Stimulated activated CD8-positive, alpha-beta memory T cell treated with anti-CD3 and anti-CD28 coated beads, Interleukin-12 subunit alpha, Interleukin-12 subunit beta, amount 100 ng/mL, for 24 hours (primary cell): ENCODE measurements at regions not wholly inside any gene's neighbourhood (a gene's known extent, or its start where the extent isn't known, plus 50 kb on each side); places are given as distances from the start of the nearest gene placed in this dataset.
"Not testable (repeated sequence)": the region's sequence is repeated elsewhere in the genome, so short reads cannot be mapped to it uniquely, and the experiment has no call there.

ENCODE experiments used
- DNase-seq: peaks from one replicate; pipeline ENCODE4 v3.0.0-alpha.2; 2020; ENCODE audit errors: extremely low read depth

- no peak for DNase-seq
Measured at GRCh38 chr2:220341014-220341413, 713.6 kb downstream of the SLC4A3 start.

GRCh38 chr2:220346919-220347318, 719.5 kb downstream of the SLC4A3 start:
- DNase-seq: no peak

GRCh38 chr2:220347626-220348025, 720.2 kb downstream of the SLC4A3 start:
- DNase-seq: no peak

GRCh38 chr2:220348206-220348605, 720.8 kb downstream of the SLC4A3 start:
- DNase-seq: no peak

GRCh38 chr2:220353897-220354296, 726.5 kb downstream of the SLC4A3 start:
- DNase-seq: no peak

- DNase-seq: no peak
Measured at GRCh38 chr2:220356076-220356475, 728.6 kb downstream of the SLC4A3 start.

- DNase-seq: no peak
Measured at GRCh38 chr2:220365023-220365422, 737.6 kb downstream of the SLC4A3 start.

- no peak for DNase-seq
Measured at GRCh38 chr2:220366765-220367164, 739.3 kb downstream of the SLC4A3 start.

- no peak for DNase-seq
Measured at GRCh38 chr2:220370764-220371163, 743.3 kb downstream of the SLC4A3 start.

- no peak for DNase-seq
Measured at GRCh38 chr2:220371211-220371610, 743.8 kb downstream of the SLC4A3 start.

GRCh38 chr2:220373878-220374277, 746.4 kb downstream of the SLC4A3 start:
- no peak for DNase-seq

GRCh38 chr2:220374282-220374681, 746.9 kb downstream of the SLC4A3 start:
- no peak for DNase-seq

GRCh38 chr2:220377482-220378155, 750.2 kb downstream of the SLC4A3 start:
- DNase-seq: no peak

- not testable (repeated sequence) for DNase-seq
Measured at GRCh38 chr2:220387758-220388157, 760.3 kb downstream of the SLC4A3 start.

- no peak for DNase-seq
Measured at GRCh38 chr2:220393711-220394110, 766.3 kb downstream of the SLC4A3 start.

GRCh38 chr2:220394433-220394832, 767.0 kb downstream of the SLC4A3 start:
- DNase-seq: no peak

- DNase-seq: no peak
Measured at GRCh38 chr2:220396287-220396686, 768.9 kb downstream of the SLC4A3 start.

GRCh38 chr2:220410296-220410695, 782.9 kb downstream of the SLC4A3 start:
- no peak for DNase-seq

GRCh38 chr2:220417503-220417902, 790.1 kb downstream of the SLC4A3 start:
- DNase-seq: no peak

- no peak for DNase-seq
Measured at GRCh38 chr2:220419647-220420046, 792.2 kb downstream of the SLC4A3 start.

GRCh38 chr2:220420820-220421219, 793.4 kb downstream of the SLC4A3 start:
- DNase-seq: no peak

- DNase-seq: no peak
Measured at GRCh38 chr2:220422676-220423075, 795.2 kb downstream of the SLC4A3 start.

GRCh38 chr2:220424561-220424960, 797.1 kb downstream of the SLC4A3 start:
- no peak for DNase-seq

GRCh38 chr2:220432645-220433044, 805.2 kb downstream of the SLC4A3 start:
- no peak for DNase-seq
